ENCODE measurements at regions not wholly inside any gene's neighbourhood (a gene's known extent, or its start where the extent isn't known, plus 50 kb on each side); places are given as distances from the start of the nearest gene placed in this dataset.

GRCh38 chr5:102018279-102018678, 277.8 kb downstream of the SLCO4C1 start:
- TF ChIP-seq CTCF (IDR thresholded peaks at IDR 0.05; ENCODE audit: low read depth, low read length), result no peak
- H3K4me3 ChIP-seq (ENCODE audit: low read depth, low read length), result no peak overlapping the region
- no peak for DNase-seq (ENCODE audit: low read depth, low spot score)
- in situ Hi-C loops (cut with HindIII; ENCODE audit: low sequenced_read_pairs), result no loop called here

GRCh38 chr5:102014371-102014770, 281.7 kb downstream of the SLCO4C1 start:
- in situ Hi-C loops (cut with HindIII; ENCODE audit: low sequenced_read_pairs), result no loop called here
- H3K4me3 ChIP-seq (ENCODE audit: low read depth, low read length), result no peak overlapping the region
- no peak for TF ChIP-seq CTCF (IDR thresholded peaks at IDR 0.05; ENCODE audit: low read depth, low read length)
- no peak for DNase-seq (ENCODE audit: low read depth, low spot score)

GRCh38 chr5:102010644-102011043, 285.4 kb downstream of the SLCO4C1 start:
- no peak overlapping the region for H3K4me3 ChIP-seq (ENCODE audit: low read depth, low read length)
- no peak for TF ChIP-seq CTCF (IDR thresholded peaks at IDR 0.05; ENCODE audit: low read depth, low read length)
- in situ Hi-C loops (cut with HindIII; ENCODE audit: low sequenced_read_pairs), result no loop called here
- no peak for DNase-seq (ENCODE audit: low read depth, low spot score)

GRCh38 chr5:101997235-101997634, 298.8 kb downstream of the SLCO4C1 start:
- no peak overlapping the region for H3K4me3 ChIP-seq (ENCODE audit: low read depth, low read length)
- in situ Hi-C loops (cut with HindIII; ENCODE audit: low sequenced_read_pairs), result no loop called here
- no peak for DNase-seq (ENCODE audit: low read depth, low spot score)
- no peak for TF ChIP-seq CTCF (IDR thresholded peaks at IDR 0.05; ENCODE audit: low read depth, low read length)

- DNase-seq (ENCODE audit: low read depth, low spot score), result no peak
- in situ Hi-C loops (cut with HindIII; ENCODE audit: low sequenced_read_pairs), result no loop called here
- no peak overlapping the region for H3K4me3 ChIP-seq (ENCODE audit: low read depth, low read length)
- no peak for TF ChIP-seq CTCF (IDR thresholded peaks at IDR 0.05; ENCODE audit: low read depth, low read length)
Measured at GRCh38 chr5:101995585-101995984, 300.5 kb downstream of the SLCO4C1 start.

GRCh38 chr5:101991486-101991885, 304.6 kb downstream of the SLCO4C1 start:
- DNase-seq (ENCODE audit: low read depth, low spot score), result no peak
- TF ChIP-seq CTCF (IDR thresholded peaks at IDR 0.05; ENCODE audit: low read depth, low read length), result no peak
- no peak overlapping the region for H3K4me3 ChIP-seq (ENCODE audit: low read depth, low read length)
- in situ Hi-C loops (cut with HindIII; ENCODE audit: low sequenced_read_pairs), result no loop called here

GRCh38 chr5:101989659-101990058, 306.4 kb downstream of the SLCO4C1 start:
- DNase-seq (ENCODE audit: low read depth, low spot score), result no peak
- H3K4me3 ChIP-seq (ENCODE audit: low read depth, low read length), result no peak overlapping the region
- in situ Hi-C loops (cut with HindIII; ENCODE audit: low sequenced_read_pairs), result no loop called here
- no peak for TF ChIP-seq CTCF (IDR thresholded peaks at IDR 0.05; ENCODE audit: low read depth, low read length)

Measured in astrocyte of the spinal cord (primary cell).